GM21576 (cell line): ENCODE measurements at regions not wholly inside any gene's neighbourhood (a gene's known extent, or its start where the extent isn't known, plus 50 kb on each side); places are given as distances from the start of the nearest gene placed in this dataset.

Experiments used
- ATAC-seq: cut with Tn5 transposase; IDR thresholded peaks from one replicate; pipeline ENCODE4 v1.9.1; 2021; ENCODE audit warnings: mild to moderate bottlenecking, moderate library complexity; ENCODE audit not compliant: unreplicated experiment

DNA sequence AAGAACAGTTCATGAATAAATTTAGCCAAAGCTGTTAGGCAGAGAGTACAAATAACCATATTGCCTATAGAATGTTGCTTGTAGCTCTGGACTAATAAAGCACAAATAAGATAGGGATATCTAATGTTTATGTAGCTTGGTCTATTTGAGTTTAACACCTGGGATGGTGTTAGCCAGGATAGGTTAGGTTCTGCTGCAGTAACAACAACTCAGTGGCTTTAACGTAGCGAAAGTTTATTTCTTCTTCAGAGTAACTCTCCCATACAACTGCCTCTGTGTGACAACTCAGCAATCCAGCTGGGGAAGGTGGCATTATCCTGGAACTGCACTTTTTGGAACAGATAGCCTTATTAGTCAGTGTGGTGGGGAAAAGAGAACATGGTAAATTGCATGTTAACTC, 52.2 kb upstream of the STEAP4 start:
- ATAC-seq = no peak

DNA sequence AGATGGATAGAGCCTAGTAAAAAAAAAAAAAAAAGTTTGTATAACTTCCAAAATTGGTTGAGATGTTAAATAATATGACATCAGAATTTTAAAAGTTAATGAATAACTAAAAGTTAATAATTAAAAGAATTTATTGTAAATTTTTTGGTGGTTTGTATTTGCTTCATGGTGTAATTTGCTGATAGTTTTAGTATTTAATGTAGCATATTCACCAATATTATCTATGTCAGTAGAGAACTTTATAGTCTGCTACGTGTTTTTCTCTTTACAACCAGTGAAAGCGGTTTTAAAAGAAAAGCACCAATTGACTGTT, 51.8 kb upstream of the STEAP4 start:
- ATAC-seq = no peak

DNA sequence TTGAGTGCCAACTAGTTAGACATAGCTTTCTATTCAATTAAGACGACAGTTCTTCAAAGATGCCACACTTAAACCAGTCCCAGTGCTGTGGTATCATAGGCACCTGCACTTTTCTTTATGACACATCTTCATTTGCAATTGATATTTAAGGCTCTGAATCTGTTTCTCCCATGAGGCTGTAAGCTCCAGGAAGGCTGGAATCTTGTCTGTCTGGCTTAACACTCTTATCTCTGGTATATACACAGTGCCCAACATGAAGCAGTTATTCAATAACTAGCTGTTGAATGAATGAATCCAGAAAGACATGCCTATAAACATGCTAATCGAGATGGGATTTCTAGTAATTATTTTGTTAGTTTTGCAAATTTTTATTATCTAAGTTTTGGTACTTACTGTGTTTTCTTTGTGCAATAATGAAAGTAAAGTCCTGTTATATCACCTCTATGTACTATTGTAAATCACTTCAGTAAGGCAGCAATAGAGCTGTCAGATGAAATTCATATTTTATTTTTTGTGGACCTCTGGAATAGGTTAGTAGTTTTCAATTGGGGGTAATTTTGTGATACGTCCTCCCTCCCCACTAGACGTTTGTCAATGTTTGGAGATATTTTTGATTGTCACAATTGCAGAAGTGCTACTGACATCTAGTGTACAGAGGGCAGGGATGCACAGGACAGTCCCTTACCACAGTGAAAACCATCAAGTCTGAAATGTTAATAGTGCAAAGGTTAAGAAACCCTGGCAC, 51.3 kb upstream of the STEAP4 start:
- ATAC-seq = peak; percentile 58

DNA sequence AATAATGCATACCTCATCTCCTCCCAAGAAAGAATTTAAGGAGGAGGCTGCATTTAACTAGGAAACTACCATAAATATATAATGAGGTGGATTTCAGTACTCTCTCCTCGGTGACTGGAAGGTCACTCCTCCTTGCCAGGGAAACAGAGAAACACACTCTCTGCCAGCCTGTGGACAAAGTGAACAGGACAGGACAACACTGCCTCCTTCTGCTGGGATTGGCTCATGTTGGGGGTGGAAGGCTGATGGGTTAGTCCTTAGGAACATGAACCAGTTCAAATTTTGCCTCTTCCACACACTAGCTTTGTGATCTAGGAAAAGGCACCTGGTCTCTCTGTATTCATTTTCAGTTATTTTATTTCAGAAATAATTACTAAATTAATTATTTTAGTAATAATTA, 50.6 kb upstream of the STEAP4 start:
- no peak for ATAC-seq
